ENCODE measurements at regions not wholly inside any gene's neighbourhood (a gene's known extent, or its start where the extent isn't known, plus 50 kb on each side); places are given as distances from the start of the nearest gene placed in this dataset.
"Not testable (repeated sequence)": the region's sequence is repeated elsewhere in the genome, so short reads cannot be mapped to it uniquely, and the experiment has no call there.

DNA sequence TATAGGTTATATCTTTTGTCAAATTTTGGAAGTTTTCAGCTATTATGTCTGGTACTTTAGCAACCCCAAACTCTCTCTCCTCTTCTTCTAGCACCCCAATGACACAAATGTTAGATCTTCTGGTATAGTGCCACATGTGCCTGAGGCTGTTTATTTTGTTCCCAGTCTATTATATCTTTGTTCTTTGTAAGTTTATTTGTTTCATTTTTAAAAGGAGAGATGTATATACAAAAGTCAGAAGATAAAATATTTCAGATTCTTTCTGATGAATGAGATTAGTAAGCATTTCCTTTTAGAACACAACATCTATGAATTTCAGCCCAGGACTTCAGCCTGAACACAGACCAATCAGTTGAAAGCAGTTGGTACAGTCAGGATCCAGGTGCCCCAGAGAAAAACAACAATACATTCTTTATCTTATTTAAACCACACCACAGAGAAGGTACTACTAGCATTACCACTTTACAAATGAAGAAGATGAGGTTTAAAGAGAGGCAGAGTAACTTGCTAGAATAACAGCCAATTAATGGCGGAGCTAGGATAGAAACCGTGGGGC, 114.1 kb upstream of the BTG1 start:
- DNase-seq (ENCODE audit: low read depth) = no peak

DNA sequence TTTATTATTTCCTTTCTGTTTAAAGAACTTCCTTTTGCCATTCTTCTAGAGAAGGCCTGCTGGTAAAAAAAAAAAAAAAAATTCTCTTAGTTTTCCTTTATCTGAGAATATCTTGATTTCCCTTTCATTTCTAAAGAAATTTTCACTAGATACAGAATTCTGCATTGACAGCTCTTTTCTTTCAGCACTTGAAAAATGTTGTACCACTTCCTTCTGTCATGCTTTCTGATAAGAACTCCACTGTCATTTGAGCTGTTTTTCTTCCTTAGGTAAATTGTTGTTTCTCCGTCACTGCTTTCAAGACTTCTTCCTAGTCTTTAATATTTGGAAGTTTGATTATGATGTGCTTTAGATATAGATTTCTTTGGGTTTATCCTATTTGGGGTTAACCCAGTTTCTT, 113.6 kb upstream of the BTG1 start:
- no peak for DNase-seq (ENCODE audit: low read depth)

- no peak for DNase-seq (ENCODE audit: low read depth)
Measured at GRCh38 chr12:92257261-92257660, 111.6 kb upstream of the BTG1 start.

GRCh38 chr12:92255741-92256140, 110.1 kb upstream of the BTG1 start:
- DNase-seq (ENCODE audit: low read depth) = no peak

DNA sequence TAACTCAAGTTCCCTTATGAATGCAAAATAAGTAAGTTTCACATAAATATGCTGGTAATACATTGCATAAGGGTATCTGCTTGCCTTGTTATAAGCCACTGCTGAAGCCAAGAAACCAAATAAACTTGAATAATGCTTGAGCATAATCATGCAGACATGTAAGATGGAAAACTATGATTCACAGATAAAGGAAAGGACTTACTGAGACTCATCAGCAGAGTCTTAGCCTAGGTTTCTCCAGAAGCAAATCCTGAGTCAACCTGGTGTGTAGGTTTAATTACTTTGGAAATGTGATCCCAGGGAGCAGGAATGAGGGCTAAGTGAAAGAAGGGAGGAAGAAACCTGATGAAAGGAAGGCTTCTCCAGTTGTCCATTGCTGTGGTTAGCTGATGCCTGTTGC, 107.7 kb upstream of the BTG1 start:
- peak; percentile 10 for DNase-seq (ENCODE audit: low read depth)

- DNase-seq (ENCODE audit: low read depth) = no peak
Measured at GRCh38 chr12:92248977-92249376, 103.3 kb upstream of the BTG1 start.

- DNase-seq (ENCODE audit: low read depth) = no peak
Measured at GRCh38 chr12:92244036-92244435, 98.4 kb upstream of the BTG1 start.

DNA sequence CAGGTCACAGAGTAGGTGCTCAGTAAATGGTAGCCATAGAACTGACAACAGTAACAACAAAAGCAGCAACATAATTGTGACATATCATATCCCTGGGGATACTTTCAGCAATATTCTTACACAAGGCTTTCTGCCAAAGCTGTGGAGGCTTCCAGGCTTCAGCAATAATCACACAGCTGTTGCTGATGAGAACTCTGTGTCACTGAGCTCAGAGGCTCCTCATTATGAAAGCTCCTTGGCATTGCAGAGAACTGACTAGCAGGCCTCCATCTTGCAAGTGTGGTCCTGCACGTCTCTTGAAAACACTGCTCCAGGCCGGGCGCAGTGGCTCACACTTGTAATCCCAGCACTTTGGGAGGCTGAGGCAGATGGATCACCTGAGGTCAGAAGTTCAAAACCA, 97.3 kb upstream of the BTG1 start:
- DNase-seq (ENCODE audit: low read depth) = peak; percentile 47

GRCh38 chr12:92237762-92238523, 92.3 kb upstream of the BTG1 start:
- no peak for DNase-seq (ENCODE audit: low read depth)

- no peak for DNase-seq (ENCODE audit: low read depth)
Measured at GRCh38 chr12:92237262-92237661, 91.6 kb upstream of the BTG1 start.

DNA sequence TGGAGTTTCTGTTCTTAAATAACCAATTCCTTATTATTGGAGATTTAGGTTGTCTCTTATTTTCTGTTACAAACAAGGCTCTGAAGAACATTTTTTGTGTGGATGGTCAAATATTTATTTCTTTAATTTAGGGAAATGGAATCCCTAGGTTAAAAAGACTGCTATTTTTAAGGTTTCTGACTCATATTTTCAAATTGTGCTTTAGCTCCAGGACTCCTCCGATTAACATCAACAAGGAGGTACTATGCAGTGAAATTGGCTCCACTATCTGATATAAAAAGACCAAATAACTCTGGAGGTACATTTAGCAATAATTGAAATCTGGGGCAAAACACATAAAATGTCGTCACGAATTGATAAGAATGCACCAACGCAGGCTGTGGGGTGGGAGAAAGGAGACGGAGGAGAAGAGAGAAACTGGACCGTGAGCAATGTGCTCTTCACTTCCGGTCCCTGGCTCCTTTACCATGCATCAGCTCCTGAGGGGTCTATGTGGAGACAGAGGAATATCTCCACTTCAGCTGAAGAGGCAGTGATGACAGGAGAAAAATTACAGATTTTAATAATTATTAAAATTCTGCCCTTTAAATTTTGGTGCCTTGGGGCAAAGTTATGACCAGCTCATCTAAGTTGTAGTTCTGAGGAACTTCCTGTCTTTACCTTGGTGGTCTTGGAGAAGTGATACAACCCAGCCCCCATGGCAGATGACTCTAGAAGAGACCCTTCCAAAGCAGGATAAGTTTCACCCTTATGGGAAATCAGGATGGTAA, 90.2 kb upstream of the BTG1 start:
- DNase-seq (ENCODE audit: low read depth) = no peak

DNA sequence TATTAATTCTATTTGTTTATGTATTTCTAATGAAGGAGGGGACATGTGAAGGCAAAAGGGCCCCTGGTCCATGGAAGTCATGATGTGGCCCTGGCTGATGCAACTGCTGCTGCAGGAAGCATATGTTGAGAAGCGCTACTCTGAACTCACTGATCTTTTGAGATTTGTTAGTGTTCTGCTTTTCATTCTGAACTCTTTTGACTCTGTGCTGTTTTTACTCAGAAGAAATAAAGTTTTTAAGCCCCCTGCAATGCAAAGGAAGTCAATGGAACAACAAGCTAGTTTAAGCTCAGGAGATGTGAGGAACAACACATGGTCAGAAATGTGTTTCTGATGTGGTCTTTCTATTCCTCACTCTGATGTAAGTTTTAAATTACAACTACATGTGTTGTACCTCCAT, 88.9 kb upstream of the BTG1 start:
- DNase-seq (ENCODE audit: low read depth) = no peak

DNA sequence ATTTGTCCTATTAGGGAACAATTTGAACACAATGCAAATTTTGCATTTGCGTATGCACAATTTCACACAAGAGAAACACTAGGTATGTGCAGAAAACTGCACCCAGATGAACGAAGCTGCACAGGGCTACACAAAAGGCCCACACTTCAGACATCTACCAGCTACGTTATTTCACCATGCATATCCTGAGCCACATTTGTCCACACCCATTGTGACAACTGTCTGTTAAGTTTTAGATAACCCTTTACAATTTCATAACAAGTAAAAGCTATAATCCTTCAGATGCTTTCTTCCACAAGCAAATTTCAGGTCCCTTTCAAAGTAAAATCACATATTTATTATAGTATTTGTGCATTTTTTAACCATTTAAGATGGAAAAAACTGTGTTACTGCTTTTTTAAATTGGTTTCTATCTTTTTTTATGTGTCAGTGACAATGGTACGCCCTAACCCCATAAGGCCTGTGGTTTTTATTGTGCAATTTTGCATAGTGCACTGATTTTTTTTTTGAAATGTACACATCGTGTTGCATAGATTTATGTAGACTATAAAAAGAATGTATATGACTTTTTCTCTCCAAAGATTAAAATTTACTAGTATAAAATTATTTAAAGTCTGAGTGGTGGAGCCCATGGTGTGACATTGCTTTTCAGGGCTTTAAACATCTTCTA, 87.8 kb upstream of the BTG1 start:
- DNase-seq (ENCODE audit: low read depth) = no peak

DNA sequence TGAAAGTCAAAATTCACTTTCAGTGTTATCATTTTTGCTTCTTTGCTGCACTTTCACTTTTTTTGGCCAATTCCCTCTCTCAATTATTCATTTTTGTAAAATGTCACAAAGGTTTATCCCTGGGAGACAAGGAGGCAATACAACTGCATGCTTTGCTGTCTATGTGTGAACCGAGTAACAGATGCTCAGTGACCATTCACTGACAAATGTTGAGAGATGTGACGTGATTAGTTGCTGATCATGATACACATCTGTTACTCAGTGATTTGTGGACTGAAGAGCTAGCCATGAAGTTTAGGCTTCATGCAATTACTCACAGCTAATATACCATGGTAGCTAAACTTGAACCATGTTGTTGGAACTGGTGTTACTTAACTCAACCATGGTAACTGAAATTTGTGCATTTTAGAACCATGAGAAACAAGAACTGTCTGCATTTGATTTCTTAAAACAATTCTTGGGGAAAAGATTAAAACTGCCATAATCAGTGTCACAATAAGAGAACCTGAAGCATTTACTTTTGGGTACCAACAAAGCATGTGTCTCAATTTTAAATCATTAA, 86.8 kb upstream of the BTG1 start:
- not testable (repeated sequence) for DNase-seq (ENCODE audit: low read depth)

- DNase-seq (ENCODE audit: low read depth) = not testable (repeated sequence)
Measured at GRCh38 chr12:92231945-92232344, 86.3 kb upstream of the BTG1 start.

GRCh38 chr12:92231532-92231931, 85.9 kb upstream of the BTG1 start:
- DNase-seq (ENCODE audit: low read depth) = not testable (repeated sequence)

DNA sequence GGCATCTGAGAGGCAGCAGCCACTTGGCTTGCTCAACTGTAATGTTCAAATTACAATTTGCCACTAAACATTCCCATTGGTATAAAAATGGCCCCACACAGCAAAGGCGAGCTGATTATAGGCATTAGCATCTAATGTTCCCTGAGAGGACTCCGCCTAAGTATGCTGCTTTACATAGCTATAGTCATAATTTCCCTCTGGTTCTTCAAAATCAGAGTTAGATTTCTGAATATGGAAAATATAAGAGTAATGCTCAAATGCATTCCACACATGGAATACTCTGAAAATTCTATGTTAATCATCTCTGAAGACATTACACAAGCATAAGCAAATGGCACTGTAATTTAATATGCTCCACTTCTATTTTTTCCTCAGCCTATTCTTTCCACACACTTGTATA, 83.7 kb upstream of the BTG1 start:
- DNase-seq (ENCODE audit: low read depth) = no peak

- DNase-seq (ENCODE audit: low read depth) = no peak
Measured at GRCh38 chr12:92226961-92227360, 81.3 kb upstream of the BTG1 start.

- no peak for DNase-seq (ENCODE audit: low read depth)
Measured at GRCh38 chr12:92226071-92226661, 80.5 kb upstream of the BTG1 start.

DNA sequence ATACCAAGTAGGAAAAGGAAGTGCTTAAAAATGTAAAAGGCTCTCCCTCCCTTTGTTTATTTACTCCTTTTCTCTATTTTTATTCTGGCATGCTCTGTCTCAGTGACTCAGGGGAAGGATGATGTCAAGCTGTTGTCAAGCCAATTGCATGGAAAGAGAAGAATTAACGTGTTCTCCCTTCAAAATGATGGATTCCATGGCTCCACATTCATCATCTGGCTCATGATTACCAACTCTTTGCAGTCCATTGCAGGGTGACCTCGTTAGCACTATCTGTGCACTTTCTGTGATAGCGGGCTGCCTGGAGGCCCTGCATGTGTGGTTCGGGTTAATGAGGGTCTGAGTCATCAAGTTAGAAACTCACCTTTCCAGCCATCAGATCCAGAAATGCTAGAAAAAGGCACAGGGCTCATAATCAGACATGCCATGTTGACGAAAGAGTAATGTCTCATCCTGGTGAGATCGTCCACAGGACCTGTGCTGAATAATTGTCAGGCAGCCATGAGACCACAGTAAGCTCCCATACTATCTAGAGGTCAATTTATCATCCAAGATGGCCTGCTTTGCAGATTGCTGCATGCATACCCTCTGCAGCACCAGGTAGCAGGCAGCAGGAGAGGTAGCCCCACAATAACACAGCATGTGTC, 79.2 kb upstream of the BTG1 start:
- DNase-seq (ENCODE audit: low read depth) = no peak

- no peak for DNase-seq (ENCODE audit: low read depth)
Measured at GRCh38 chr12:92223481-92223880, 77.8 kb upstream of the BTG1 start.
